ENCODE measurements at regions not wholly inside any gene's neighbourhood (a gene's known extent, or its start where the extent isn't known, plus 50 kb on each side); places are given as distances from the start of the nearest gene placed in this dataset.

DNA sequence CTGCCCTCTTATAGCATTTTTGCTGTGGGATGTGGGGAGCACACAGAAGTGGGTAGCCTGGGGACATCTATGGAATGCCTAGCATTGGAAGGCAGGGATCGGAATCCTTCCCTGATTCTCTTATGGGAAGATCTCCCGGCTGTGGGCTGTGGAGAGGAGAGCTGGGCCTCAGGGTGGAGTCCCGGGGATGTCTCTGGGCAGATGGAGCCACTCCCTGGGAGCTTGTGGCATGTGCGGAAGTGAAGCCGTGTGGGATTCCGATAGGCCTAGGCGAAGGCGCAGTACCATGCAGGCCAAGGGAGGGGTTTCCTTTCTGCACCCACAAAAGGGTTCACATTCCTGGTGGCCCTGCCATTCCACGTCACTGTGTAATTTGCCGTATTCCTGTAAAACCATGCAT lies 87.9 kb downstream of the GLI2 start:
- Histone ChIP-seq H3K4me1 (peaks cover 7 to 50% (median 26%) of the 10 kb centered on the region in 4 donors), H3K36me3 (no peaks in the 10 kb centered on the region), H3K9me3 (no peaks in the 10 kb centered on the region), H3K27ac (no peak overlapping the region), H3K4me3 (no peak overlapping the region), H3K27me3 (no peaks in the 10 kb centered on the region)
- TF ChIP-seq POLR2A (IDR thresholded peaks at IDR 0.05) (no peak), POLR2AphosphoS5 (IDR thresholded peaks at IDR 0.05) (no peak), EP300 (IDR thresholded peaks at IDR 0.05) (no peak)
- TF ChIP-seq, protein P1, sequence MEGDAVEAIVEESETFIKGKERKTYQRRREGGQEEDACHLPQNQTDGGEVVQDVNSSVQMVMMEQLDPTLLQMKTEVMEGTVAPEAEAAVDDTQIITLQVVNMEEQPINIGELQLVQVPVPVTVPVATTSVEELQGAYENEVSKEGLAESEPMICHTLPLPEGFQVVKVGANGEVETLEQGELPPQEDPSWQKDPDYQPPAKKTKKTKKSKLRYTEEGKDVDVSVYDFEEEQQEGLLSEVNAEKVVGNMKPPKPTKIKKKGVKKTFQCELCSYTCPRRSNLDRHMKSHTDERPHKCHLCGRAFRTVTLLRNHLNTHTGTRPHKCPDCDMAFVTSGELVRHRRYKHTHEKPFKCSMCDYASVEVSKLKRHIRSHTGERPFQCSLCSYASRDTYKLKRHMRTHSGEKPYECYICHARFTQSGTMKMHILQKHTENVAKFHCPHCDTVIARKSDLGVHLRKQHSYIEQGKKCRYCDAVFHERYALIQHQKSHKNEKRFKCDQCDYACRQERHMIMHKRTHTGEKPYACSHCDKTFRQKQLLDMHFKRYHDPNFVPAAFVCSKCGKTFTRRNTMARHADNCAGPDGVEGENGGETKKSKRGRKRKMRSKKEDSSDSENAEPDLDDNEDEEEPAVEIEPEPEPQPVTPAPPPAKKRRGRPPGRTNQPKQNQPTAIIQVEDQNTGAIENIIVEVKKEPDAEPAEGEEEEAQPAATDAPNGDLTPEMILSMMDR (IDR thresholded peaks at IDR 0.05) = no peak
- no peak for DNase-seq
- 90 to 96% (median 93%) methylated on average over 10 of the region's 10 CpGs for WGBS, 5 donors
- intact Hi-C loops (cut with DNase I; ENCODE audit: low total_unique reads) = no loop called here

DNA sequence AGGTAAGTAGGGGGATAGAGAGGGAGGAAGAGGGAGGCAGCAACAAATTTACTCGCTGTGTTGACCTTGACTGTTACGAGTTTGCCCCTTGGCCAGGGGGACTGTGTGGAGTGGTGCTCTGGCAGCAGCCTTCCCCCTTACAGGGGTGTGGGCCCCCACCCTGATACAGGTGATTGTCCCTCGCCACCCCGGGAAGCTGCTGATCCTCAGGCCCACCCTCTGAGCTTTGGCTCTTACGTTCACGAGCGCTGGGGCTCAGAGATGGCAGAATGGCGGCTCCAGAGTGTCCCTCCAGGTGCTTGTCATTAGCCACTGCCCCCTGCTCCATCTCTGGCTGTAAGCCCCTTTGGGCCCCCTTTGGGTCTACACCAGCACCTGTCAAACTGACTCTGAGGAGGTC lies 88.6 kb downstream of the GLI2 start:
- no peak for TF ChIP-seq EP300 (IDR thresholded peaks at IDR 0.05)
- TF ChIP-seq POLR2AphosphoS5 (IDR thresholded peaks at IDR 0.05) = no peak
- TF ChIP-seq POLR2A (IDR thresholded peaks at IDR 0.05) = no peak
- TF ChIP-seq, protein P1 (IDR thresholded peaks at IDR 0.05) = no peak
- Histone ChIP-seq H3K36me3 (no peaks in the 10 kb centered on the region), H3K9me3 (no peaks in the 10 kb centered on the region), H3K4me1 (peaks cover 7 to 44% (median 23%) of the 10 kb centered on the region in 4 donors), H3K27me3 (no peaks in the 10 kb centered on the region), H3K27ac (no peak overlapping the region), H3K4me3 (no peak overlapping the region)
- DNase-seq = no peak
- WGBS, 5 donors = 83 to 99% (median 96%) methylated on average over 8 of the region's 8 CpGs
- intact Hi-C loops (cut with DNase I; ENCODE audit: low total_unique reads) = no loop called here

DNA sequence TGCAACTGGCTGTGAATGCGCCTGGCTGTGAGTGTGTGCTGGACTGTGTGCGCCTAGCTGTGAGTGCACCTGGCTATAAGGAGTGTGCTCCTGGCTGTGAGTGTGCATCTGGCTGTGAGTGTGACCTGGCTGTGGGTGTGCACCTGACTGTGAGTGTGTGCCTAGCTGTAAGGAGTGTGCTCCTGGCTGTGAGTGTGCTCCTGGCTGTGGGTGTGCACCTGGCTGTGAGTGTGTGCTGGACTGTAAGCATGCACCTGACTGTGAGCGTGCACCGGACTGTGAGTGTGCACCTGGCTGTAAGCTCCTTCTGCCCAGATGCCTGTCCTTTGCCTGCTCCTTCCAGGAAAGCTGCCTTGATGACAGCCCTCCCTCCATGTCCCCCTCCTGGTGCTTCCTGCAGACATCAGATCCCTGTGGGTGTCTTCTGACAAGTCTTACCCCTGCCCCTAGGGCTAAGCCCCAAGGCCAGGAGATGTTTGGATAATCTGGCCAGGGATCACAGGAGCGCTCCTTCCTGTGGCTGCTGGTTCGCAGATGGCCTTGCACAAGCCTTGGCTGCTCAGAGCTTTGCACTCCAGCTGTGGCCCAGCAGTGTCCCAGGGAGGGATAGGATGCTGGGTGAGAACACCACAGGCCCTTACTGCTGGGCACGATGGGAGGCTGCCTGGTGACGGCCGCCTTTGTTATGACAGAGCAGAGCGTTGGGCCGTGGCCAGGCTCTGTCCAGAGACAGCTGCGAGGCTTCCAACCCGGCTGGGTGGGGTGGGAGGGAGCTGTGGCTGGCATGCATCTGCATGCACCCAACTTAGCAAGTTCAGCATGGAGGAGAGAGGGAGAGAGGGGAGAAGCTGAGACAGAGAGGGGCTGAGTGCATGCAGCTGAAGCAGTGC lies 89.9 kb downstream of the GLI2 start:
- H3K36me3 ChIP-seq = no peaks in the 10 kb centered on the region
- H3K27me3 ChIP-seq = no peaks in the 10 kb centered on the region
- DNase-seq = peak in 1 of 2 donors; percentile 78
- H3K9me3 ChIP-seq = no peaks in the 10 kb centered on the region
- peak overlapping the region in 2 of 5 donors; percentile 10 to 25 for H3K27ac ChIP-seq
- no peak overlapping the region for H3K4me3 ChIP-seq
- TF ChIP-seq EP300 (IDR thresholded peaks at IDR 0.05) (no peak), POLR2AphosphoS5 (IDR thresholded peaks at IDR 0.05) (peak in 1 of 3 donors; percentile 10)
- WGBS, 5 donors = 58 to 73% (median 67%) methylated on average over 11 to 13 of the region's 13 CpGs
- intact Hi-C loops (cut with DNase I; ENCODE audit: low total_unique reads) = no loop called here
- H3K4me1 ChIP-seq = peaks cover 7 to 32% (median 18%) of the 10 kb centered on the region in 4 donors

DNA sequence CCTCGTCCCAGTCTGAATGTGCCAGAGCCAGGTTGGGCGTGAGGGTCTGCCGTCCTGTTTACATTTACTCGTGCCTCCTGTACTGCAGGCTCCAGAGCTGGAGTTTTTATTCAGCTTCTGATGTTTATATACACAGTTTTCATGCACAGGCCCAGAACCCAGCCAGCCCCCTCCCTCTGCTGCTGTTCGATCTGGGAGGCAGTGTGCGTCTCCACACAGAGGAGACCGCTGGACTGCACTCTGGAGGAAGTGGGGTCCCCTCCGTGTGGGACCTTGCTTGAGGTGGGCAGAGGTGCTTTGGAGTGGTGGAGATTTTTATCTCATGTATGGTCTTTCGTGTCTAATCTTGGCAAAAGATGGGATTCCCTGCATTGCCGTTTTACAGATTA lies 90.6 kb downstream of the GLI2 start:
- no peaks in the 10 kb centered on the region for H3K27me3 ChIP-seq
- intact Hi-C loops (cut with DNase I; ENCODE audit: low total_unique reads) = no loop called here
- no peaks in the 10 kb centered on the region for H3K9me3 ChIP-seq
- no peak overlapping the region for H3K4me3 ChIP-seq
- H3K36me3 ChIP-seq = no peaks in the 10 kb centered on the region
- no peak for TF ChIP-seq POLR2A (IDR thresholded peaks at IDR 0.05)
- TF ChIP-seq, protein P1 (IDR thresholded peaks at IDR 0.05) = no peak
- TF ChIP-seq POLR2AphosphoS5 (IDR thresholded peaks at IDR 0.05) = no peak
- TF ChIP-seq EP300 (IDR thresholded peaks at IDR 0.05) = no peak
- H3K4me1 ChIP-seq = peaks cover 7 to 26% (median 15%) of the 10 kb centered on the region in 4 donors
- WGBS, 5 donors = 41 to 70% (median 58%) methylated on average over 10 of the region's 10 CpGs
- DNase-seq = no peak
- H3K27ac ChIP-seq = peak overlapping the region in 1 of 5 donors; percentile 25

Data from stomach (tissue), 8 donors.